ENCODE measurements at regions not wholly inside any gene's neighbourhood (a gene's known extent, or its start where the extent isn't known, plus 50 kb on each side); places are given as distances from the start of the nearest gene placed in this dataset.

- H3K9me3 ChIP-seq (ENCODE audit: insufficient read depth in 2 of 2, low read depth in 1 of 2, low read length in 1 of 2): peaks cover 11 to 14% of the 10 kb centered on the region in 2 experiments; a peak in 2 of 4 replicates
- H3K79me1 ChIP-seq (ENCODE audit: low read depth, low read length): no peaks in the 10 kb centered on the region
- H2BK12ac ChIP-seq (ENCODE audit: low read depth, low read length): no peak overlapping the region
- no peak overlapping the region for H4K5ac ChIP-seq (ENCODE audit: insufficient read length, low read depth, low read length)
- no peak overlapping the region for H3K9ac ChIP-seq (replicated peaks in 1 of 4; ENCODE audit: extremely low read depth in 1 of 4, low read depth in 3 of 4, low read length in 3 of 4)
- no peak overlapping the region for H2AFZ ChIP-seq (ENCODE audit: low read length)
- no peak overlapping the region; the same call in 1 of the 2 replicates for H4K8ac ChIP-seq (ENCODE audit: extremely low read depth, insufficient read depth, low read length)
- no peak overlapping the region for H3K56ac ChIP-seq (replicated peaks; ENCODE audit: insufficient read length, low read depth, low read length)
- H3K27me3 ChIP-seq (replicated peaks in 1 of 4; ENCODE audit: control insufficient read depth in 3 of 4, extremely low read depth in 1 of 4, insufficient read depth in 3 of 4, low read length in 3 of 4): no peaks in the 10 kb centered on the region; a peak in 1 of 7 replicates
- no peak overlapping the region for H2BK5ac ChIP-seq (ENCODE audit: low read depth, low read length)
- H4K20me1 ChIP-seq (replicated peaks in 1 of 2; ENCODE audit: control insufficient read depth in 1 of 2, insufficient read depth in 2 of 2, low read length in 2 of 2): no peaks in the 10 kb centered on the region
- no peak overlapping the region for H2BK120ac ChIP-seq (replicated peaks; ENCODE audit: low read depth, low read length)
- H3K4ac ChIP-seq (replicated peaks; ENCODE audit: insufficient read length, low read depth, low read length): no peak overlapping the region
- H3K27ac ChIP-seq (ENCODE audit: low read depth, low read length): no peak overlapping the region
- 86% methylated on average over 29 of the region's 29 CpGs; no CpG with 5 or more reads in 1 of the 2 experiments for WGBS, 2 experiments (ENCODE audit: extremely low coverage in 1 of 2, insufficient coverage in 1 of 2, insufficient read length in 1 of 2, insufficient replicate concordance in 2 of 2, low coverage in 1 of 2, low lambda C conversion rate in 2 of 2, missing lambda C conversion rate in 1 of 2)
- ChIA-PET CTCF (ENCODE audit: partially characterized antibody) (no interaction called here), POLR2A (ENCODE audit: partially characterized antibody) (no interaction called here)
- H3K4me1 ChIP-seq (replicated peaks in 1 of 4; ENCODE audit: control insufficient read depth in 3 of 4, insufficient read depth in 4 of 4, low read length in 3 of 4): no peaks in the 10 kb centered on the region; a peak in 1 of 7 replicates
- TF ChIP-seq FOSL1 (IDR thresholded peaks at IDR 0.05; ENCODE audit: insufficient read depth, low read depth, low read length) (no peak), CREB1 (IDR thresholded peaks at IDR 0.05) (no peak), CBX5 (IDR thresholded peaks at IDR 0.05; ENCODE audit: low read depth, low read length) (no peak), RXRA (IDR thresholded peaks at IDR 0.05; ENCODE audit: insufficient read depth, low read depth, low read length) (no peak), RFX5 (IDR thresholded peaks at IDR 0.05; ENCODE audit: borderline replicate concordance, low read depth, low read length) (no peak), KDM1A (IDR thresholded peaks at IDR 0.05; ENCODE audit: borderline replicate concordance, low read length) (no peak)
- no peak overlapping the region for H2AK5ac ChIP-seq (ENCODE audit: low read depth, low read length)
- no peak overlapping the region for H4K91ac ChIP-seq (replicated peaks; ENCODE audit: insufficient read length, low read length)
- H3K79me2 ChIP-seq (ENCODE audit: control insufficient read depth in 1 of 2, insufficient read depth in 2 of 2, low read length in 2 of 2): no peaks in the 10 kb centered on the region
- no peaks in the 10 kb centered on the region for H3K36me3 ChIP-seq (ENCODE audit: control insufficient read depth in 2 of 4, insufficient read depth in 4 of 4, low read length in 3 of 4)
- no peak overlapping the region for H3K18ac ChIP-seq (ENCODE audit: extremely low read depth, low read length)
- no peak overlapping the region for H2BK20ac ChIP-seq (ENCODE audit: low read length)
- no peaks in the 10 kb centered on the region for H3K23me2 ChIP-seq (ENCODE audit: low read depth, low read length)
- H3K4me3 ChIP-seq (ENCODE audit: extremely low read depth in 1 of 4, insufficient read depth in 2 of 4, low read depth in 3 of 4, low read length in 4 of 4): no peak overlapping the region
- H3K14ac ChIP-seq (ENCODE audit: insufficient read length): no peak overlapping the region
- no peak overlapping the region for H3K4me2 ChIP-seq (ENCODE audit: insufficient read depth in 1 of 2, low read depth in 2 of 2, low read length in 2 of 2)
- H2BK15ac ChIP-seq (ENCODE audit: low read length): no peak overlapping the region
- FAIRE-seq (no peak), DNase-seq (ENCODE audit: low read depth in 1 of 2, low spot score in 2 of 2) (no peak)
- no peak overlapping the region for H3K23ac ChIP-seq (ENCODE audit: insufficient read length)
Measured at GRCh38 chr2:240349133-240350005, 86.1 kb upstream of the GPC1 start.

All from H1 (cell line).